ENCODE measurements at regions not wholly inside any gene's neighbourhood (a gene's known extent, or its start where the extent isn't known, plus 50 kb on each side); places are given as distances from the start of the nearest gene placed in this dataset.

- Histone ChIP-seq H3K27me3 (no peaks in the 10 kb centered on the region), H3K4me3 (no peak overlapping the region), H3K36me3 (no peaks in the 10 kb centered on the region), H3K4me1 (no peaks in the 10 kb centered on the region), H3K9me3 (no peaks in the 10 kb centered on the region), H3K27ac (no peak overlapping the region)
- TF ChIP-seq POLR2A (IDR thresholded peaks at IDR 0.05): no peak
- TF ChIP-seq, protein P1, sequence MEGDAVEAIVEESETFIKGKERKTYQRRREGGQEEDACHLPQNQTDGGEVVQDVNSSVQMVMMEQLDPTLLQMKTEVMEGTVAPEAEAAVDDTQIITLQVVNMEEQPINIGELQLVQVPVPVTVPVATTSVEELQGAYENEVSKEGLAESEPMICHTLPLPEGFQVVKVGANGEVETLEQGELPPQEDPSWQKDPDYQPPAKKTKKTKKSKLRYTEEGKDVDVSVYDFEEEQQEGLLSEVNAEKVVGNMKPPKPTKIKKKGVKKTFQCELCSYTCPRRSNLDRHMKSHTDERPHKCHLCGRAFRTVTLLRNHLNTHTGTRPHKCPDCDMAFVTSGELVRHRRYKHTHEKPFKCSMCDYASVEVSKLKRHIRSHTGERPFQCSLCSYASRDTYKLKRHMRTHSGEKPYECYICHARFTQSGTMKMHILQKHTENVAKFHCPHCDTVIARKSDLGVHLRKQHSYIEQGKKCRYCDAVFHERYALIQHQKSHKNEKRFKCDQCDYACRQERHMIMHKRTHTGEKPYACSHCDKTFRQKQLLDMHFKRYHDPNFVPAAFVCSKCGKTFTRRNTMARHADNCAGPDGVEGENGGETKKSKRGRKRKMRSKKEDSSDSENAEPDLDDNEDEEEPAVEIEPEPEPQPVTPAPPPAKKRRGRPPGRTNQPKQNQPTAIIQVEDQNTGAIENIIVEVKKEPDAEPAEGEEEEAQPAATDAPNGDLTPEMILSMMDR (IDR thresholded peaks at IDR 0.05): no peak
- no peak for DNase-seq
These were observed 85.7 kb upstream of the LIN7C start for GRCh38 chr11:27592098-27592780.

DNA sequence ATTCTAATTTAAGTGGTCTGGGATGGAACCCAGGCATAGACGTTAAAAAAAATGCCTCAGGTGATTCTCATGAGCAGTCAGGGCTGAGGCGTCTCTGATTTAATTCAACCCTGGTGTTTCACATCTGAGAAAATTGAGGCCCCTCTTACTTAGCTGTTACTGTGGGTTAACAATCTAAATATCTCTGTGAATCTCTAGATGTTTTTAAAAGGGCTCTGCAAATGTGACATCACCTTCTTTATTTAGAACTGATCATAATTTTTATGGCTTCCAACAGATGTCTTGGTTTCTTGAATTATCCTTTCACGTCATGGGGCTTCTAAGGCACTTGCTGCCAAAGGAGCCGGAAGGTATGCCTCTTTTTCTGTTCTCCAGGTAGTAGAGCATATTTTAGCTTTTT is 76.1 kb upstream of the LIN7C start:
- TF ChIP-seq POLR2A (IDR thresholded peaks at IDR 0.05): no peak
- TF ChIP-seq, protein P1 (IDR thresholded peaks at IDR 0.05): no peak
- H3K27me3 ChIP-seq: no peaks in the 10 kb centered on the region
- no peak overlapping the region for H3K27ac ChIP-seq
- H3K4me1 ChIP-seq: no peaks in the 10 kb centered on the region
- no peaks in the 10 kb centered on the region for H3K36me3 ChIP-seq
- no peak overlapping the region for H3K4me3 ChIP-seq
- no peaks in the 10 kb centered on the region for H3K9me3 ChIP-seq
- DNase-seq: no peak

- TF ChIP-seq, protein P1 (IDR thresholded peaks at IDR 0.05): no peak
- Histone ChIP-seq H3K36me3 (no peaks in the 10 kb centered on the region), H3K27ac (no peak overlapping the region), H3K4me1 (no peaks in the 10 kb centered on the region), H3K9me3 (no peaks in the 10 kb centered on the region), H3K4me3 (no peak overlapping the region), H3K27me3 (no peaks in the 10 kb centered on the region)
- DNase-seq: no peak
These were observed 67.8 kb upstream of the LIN7C start for GRCh38 chr11:27574342-27574741.

GRCh38 chr11:27573024-27573423 is 66.5 kb upstream of the LIN7C start:
- no peaks in the 10 kb centered on the region for H3K4me1 ChIP-seq
- TF ChIP-seq, protein P1 (IDR thresholded peaks at IDR 0.05): no peak
- no peak for TF ChIP-seq POLR2A (IDR thresholded peaks at IDR 0.05)
- H3K27me3 ChIP-seq: no peaks in the 10 kb centered on the region
- no peaks in the 10 kb centered on the region for H3K9me3 ChIP-seq
- no peak for DNase-seq
- no peaks in the 10 kb centered on the region for H3K36me3 ChIP-seq
- H3K27ac ChIP-seq: no peak overlapping the region
- no peak overlapping the region for H3K4me3 ChIP-seq

DNA sequence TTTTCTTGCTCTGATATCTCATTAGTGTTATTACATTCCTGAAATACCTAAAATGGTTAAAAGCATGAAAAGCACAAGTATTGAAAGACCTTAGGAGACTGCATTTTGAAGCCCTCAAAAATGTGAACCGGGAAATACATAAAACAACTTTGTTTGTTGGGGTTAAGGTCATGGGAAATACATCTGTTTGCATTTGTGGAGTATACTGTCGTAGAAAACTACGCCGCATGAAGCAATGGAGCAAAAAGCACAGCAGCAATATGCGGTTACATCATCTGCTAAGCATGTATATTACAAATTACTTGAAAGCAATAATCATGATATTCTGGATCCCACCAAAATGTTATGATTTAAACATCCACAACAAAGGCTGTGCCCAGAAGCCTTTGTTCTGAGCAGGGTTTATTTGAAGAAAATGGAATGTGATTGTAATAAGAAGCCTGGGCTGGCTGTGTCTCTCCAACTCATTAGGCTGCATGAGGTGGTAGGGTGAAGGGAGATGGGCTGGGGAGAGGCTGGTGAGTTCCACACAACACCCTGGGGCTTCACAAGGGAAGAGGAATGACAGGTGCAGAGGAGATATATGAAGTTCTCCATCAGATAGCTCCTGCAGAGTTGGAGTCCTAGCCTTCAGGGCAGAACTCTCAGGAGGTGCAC is 64.7 kb upstream of the LIN7C start:
- no peak for TF ChIP-seq POLR2A (IDR thresholded peaks at IDR 0.05)
- TF ChIP-seq, protein P1 (IDR thresholded peaks at IDR 0.05): no peak
- Histone ChIP-seq H3K4me3 (no peak overlapping the region), H3K27ac (no peak overlapping the region), H3K27me3 (no peaks in the 10 kb centered on the region), H3K4me1 (no peaks in the 10 kb centered on the region), H3K9me3 (no peaks in the 10 kb centered on the region), H3K36me3 (no peaks in the 10 kb centered on the region)
- DNase-seq: no peak

Measured in Peyer's patch (tissue), 4 donors.